OCI-LY7 (cell line): ENCODE measurements at regions not wholly inside any gene's neighbourhood (a gene's known extent, or its start where the extent isn't known, plus 50 kb on each side); places are given as distances from the start of the nearest gene placed in this dataset.

ENCODE experiments used
- BruUV-seq: library from RNA; stranded (reverse); fragments of 400-500 nt; replicated peaks from 2 replicates; lab custom pipeline; 2021; lab: Mats Ljungman, UMichigan
- CTCF ChIA-PET: fragments of 300-600 bp; sonication (Branson Sonifier 250); formaldehyde crosslinking; loops from one replicate; lab custom pipeline; 2022; ENCODE audit warnings: antibody characterized with exemption; ENCODE audit not compliant: unreplicated experiment; lab: Charles Lee
- POLR2A ChIA-PET: fragments of 300-600 bp; sonication (Branson Sonifier 250); formaldehyde crosslinking; loops from one replicate; lab custom pipeline; 2022; ENCODE audit warnings: antibody characterized with exemption; lab: Charles Lee
- DNase-seq: peaks from one replicate; pipeline ENCODE4 v3.0.0-alpha.2; 2015; ENCODE audit warnings: low spot score
- H2AFZ ChIP-seq: fragments of 200-600 bp; sonication (generic), shearing (Covaris generic); 2 replicates; pipeline ENCODE4 v1.6.1; 2014; ENCODE audit warnings: mild to moderate bottlenecking, antibody characterized with exemption, low read length, moderate library complexity
- H3K27ac ChIP-seq: fragments of 200-600 bp; sonication (generic); 2 replicates; pipeline ENCODE4 v1.5.1; 2014; ENCODE audit warnings: mixed run types, low read depth, mild to moderate bottlenecking, moderate library complexity, low read length, inconsistent platforms; ENCODE audit not compliant: poor library complexity, severe bottlenecking
- H3K36me3 ChIP-seq: fragments of 200-600 bp; sonication (generic); 2 replicates; pipeline ENCODE4 v1.6.1; 2014; ENCODE audit warnings: mild to moderate bottlenecking, antibody characterized with exemption, low read length, moderate library complexity, mixed read lengths; ENCODE audit not compliant: insufficient read depth
- H3K4me1 ChIP-seq: fragments of 200-600 bp; sonication (generic); 2 replicates; pipeline ENCODE4 v1.5.1; 2014; ENCODE audit warnings: mild to moderate bottlenecking, low read length; ENCODE audit not compliant: insufficient read depth, poor library complexity, severe bottlenecking
- H3K4me2 ChIP-seq: fragments of 200-600 bp; sonication (generic); 2 replicates; pipeline ENCODE4 v1.6.1; 2014; ENCODE audit warnings: mild to moderate bottlenecking, low read length
- H3K4me3 ChIP-seq: fragments of 200-600 bp; sonication (generic); 2 replicates; pipeline ENCODE4 v1.5.1; 2014; ENCODE audit warnings: mild to moderate bottlenecking, low read depth, low read length; ENCODE audit not compliant: poor library complexity, severe bottlenecking
- H3K79me2 ChIP-seq: fragments of 200-600 bp; sonication (generic); 2 replicates; pipeline ENCODE4 v1.6.1; 2016; ENCODE audit warnings: low read depth, mild to moderate bottlenecking, low read length, moderate library complexity, mixed read lengths; ENCODE audit not compliant: insufficient read depth
- H3K9me2 ChIP-seq: fragments of 200-600 bp; sonication (generic); 2 replicates; pipeline ENCODE4 v1.6.1; 2016; ENCODE audit warnings: mild to moderate bottlenecking, low read length, mixed read lengths; ENCODE audit not compliant: insufficient read depth
- H3K9me3 ChIP-seq: fragments of 200-600 bp; sonication (generic); 2 replicates; pipeline ENCODE4 v1.6.1; 2014; ENCODE audit warnings: mild to moderate bottlenecking, mixed run types, low read length, mixed read lengths
- H4K20me1 ChIP-seq: fragments of 200-600 bp; sonication (generic); 2 replicates; pipeline ENCODE4 v1.6.1; 2014; ENCODE audit warnings: mild to moderate bottlenecking, antibody characterized with exemption, low read length, moderate library complexity, mixed read lengths; ENCODE audit not compliant: insufficient read depth
- EZH2phosphoT487 ChIP-seq: fragments of 200-600 bp; sonication (generic); IDR thresholded peaks from 2 replicates; pipeline ENCODE4 v1.6.1; 2018; ENCODE audit warnings: low read depth, borderline replicate concordance, mild to moderate bottlenecking, mixed run types, antibody characterized with exemption, low read length, moderate library complexity, mixed read lengths
- intact Hi-C: fragments of 100-400 bp; cut with micrococcal nuclease; formaldehyde crosslinking; loops from one replicate; pipeline ENCODE4 v1.10.0; 2022; ENCODE audit not compliant: unreplicated experiment
- TF ChIP-seq, protein P1 (sequence below): fragments of 200-600 bp; sonication (generic); conservative IDR thresholded peaks from 2 replicates; pipeline ENCODE4 v1.5.1; 2014; ENCODE audit warnings: mild to moderate bottlenecking, antibody characterized with exemption, low read length, moderate library complexity, mixed read lengths

- H3K9me3 ChIP-seq: no peaks in the 10 kb centered on the region
- H3K4me3 ChIP-seq: no peak overlapping the region
- POLR2A ChIA-PET: interaction anchor here (0.6 kb wide), 1 partner anchor 292 kb away, joined by 5 read pairs; no protein-coding TSS in a partner anchor
- CTCF ChIA-PET: no interaction called here
- no peaks in the 10 kb centered on the region for H4K20me1 ChIP-seq
- no peaks in the 10 kb centered on the region for H3K79me2 ChIP-seq
- no peak for DNase-seq
- intact Hi-C loops: no loop called here
- H3K4me2 ChIP-seq: no peak overlapping the region
- H3K4me1 ChIP-seq: peaks cover 9% of the 10 kb centered on the region
- no peaks in the 10 kb centered on the region for H3K9me2 ChIP-seq
- no peaks in the 10 kb centered on the region for H3K36me3 ChIP-seq
- no peak for TF ChIP-seq EZH2phosphoT487
- TF ChIP-seq, protein P1, sequence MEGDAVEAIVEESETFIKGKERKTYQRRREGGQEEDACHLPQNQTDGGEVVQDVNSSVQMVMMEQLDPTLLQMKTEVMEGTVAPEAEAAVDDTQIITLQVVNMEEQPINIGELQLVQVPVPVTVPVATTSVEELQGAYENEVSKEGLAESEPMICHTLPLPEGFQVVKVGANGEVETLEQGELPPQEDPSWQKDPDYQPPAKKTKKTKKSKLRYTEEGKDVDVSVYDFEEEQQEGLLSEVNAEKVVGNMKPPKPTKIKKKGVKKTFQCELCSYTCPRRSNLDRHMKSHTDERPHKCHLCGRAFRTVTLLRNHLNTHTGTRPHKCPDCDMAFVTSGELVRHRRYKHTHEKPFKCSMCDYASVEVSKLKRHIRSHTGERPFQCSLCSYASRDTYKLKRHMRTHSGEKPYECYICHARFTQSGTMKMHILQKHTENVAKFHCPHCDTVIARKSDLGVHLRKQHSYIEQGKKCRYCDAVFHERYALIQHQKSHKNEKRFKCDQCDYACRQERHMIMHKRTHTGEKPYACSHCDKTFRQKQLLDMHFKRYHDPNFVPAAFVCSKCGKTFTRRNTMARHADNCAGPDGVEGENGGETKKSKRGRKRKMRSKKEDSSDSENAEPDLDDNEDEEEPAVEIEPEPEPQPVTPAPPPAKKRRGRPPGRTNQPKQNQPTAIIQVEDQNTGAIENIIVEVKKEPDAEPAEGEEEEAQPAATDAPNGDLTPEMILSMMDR: no peak
- H3K27ac ChIP-seq: no peak overlapping the region
- H2AFZ ChIP-seq: no peak overlapping the region
- no TSS peak for BruUV-seq
Measured at GRCh38 chr3:120850381-120851295, 57.4 kb upstream of the STXBP5L start.

- no TSS peak for BruUV-seq
- H3K79me2 ChIP-seq: no peaks in the 10 kb centered on the region
- H3K36me3 ChIP-seq: no peaks in the 10 kb centered on the region
- peaks cover 9% of the 10 kb centered on the region for H3K4me1 ChIP-seq
- H3K9me3 ChIP-seq: no peaks in the 10 kb centered on the region
- CTCF ChIA-PET: no interaction called here
- DNase-seq: no peak
- TF ChIP-seq EZH2phosphoT487: no peak
- TF ChIP-seq, protein P1: no peak
- H3K27ac ChIP-seq: no peak overlapping the region
- intact Hi-C loops: no loop called here
- H4K20me1 ChIP-seq: no peaks in the 10 kb centered on the region
- no peak overlapping the region for H3K4me3 ChIP-seq
- POLR2A ChIA-PET: interaction anchor here (0.9 kb wide), 1 partner anchor 225 kb away, joined by 3 read pairs; no protein-coding TSS in a partner anchor
- no peak overlapping the region for H2AFZ ChIP-seq
- H3K9me2 ChIP-seq: no peaks in the 10 kb centered on the region
- no peak overlapping the region for H3K4me2 ChIP-seq
Measured at GRCh38 chr3:120852412-120852811, 55.6 kb upstream of the STXBP5L start.

- no peak overlapping the region for H3K27ac ChIP-seq
- no peak overlapping the region for H3K4me3 ChIP-seq
- H3K4me2 ChIP-seq: no peak overlapping the region
- no peaks in the 10 kb centered on the region for H3K9me3 ChIP-seq
- POLR2A ChIA-PET: no interaction called here
- CTCF ChIA-PET: no interaction called here
- H2AFZ ChIP-seq: no peak overlapping the region
- no peak for DNase-seq
- TF ChIP-seq, protein P1: no peak
- BruUV-seq: no TSS peak
- H4K20me1 ChIP-seq: no peaks in the 10 kb centered on the region
- H3K9me2 ChIP-seq: no peaks in the 10 kb centered on the region
- peaks cover 9% of the 10 kb centered on the region for H3K4me1 ChIP-seq
- H3K36me3 ChIP-seq: no peaks in the 10 kb centered on the region
- H3K79me2 ChIP-seq: no peaks in the 10 kb centered on the region
- intact Hi-C loops: no loop called here
Measured at GRCh38 chr3:120853416-120853815, 54.6 kb upstream of the STXBP5L start.
